ENCODE measurements at regions not wholly inside any gene's neighbourhood (a gene's known extent, or its start where the extent isn't known, plus 50 kb on each side); places are given as distances from the start of the nearest gene placed in this dataset.

DNA sequence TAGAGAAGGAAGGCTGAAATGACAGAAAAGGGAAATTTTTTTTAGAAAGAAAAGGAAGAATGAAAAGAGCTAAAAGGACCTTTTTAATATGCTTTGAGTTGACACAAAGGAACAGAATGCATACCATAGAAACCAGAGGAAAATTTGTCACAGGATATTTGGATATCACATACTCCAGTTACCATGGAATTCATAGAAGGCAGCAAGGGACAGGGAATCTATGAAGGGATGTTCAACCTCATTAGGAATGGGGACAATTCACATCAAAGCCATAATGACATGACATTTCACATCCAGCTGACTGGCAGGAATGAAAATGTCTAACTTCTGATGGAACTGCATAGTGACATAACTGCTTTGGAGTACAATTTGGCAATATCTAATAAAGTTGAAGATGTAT lies 469.4 kb downstream of the CCER1 start:
- TF ChIP-seq, protein P1, sequence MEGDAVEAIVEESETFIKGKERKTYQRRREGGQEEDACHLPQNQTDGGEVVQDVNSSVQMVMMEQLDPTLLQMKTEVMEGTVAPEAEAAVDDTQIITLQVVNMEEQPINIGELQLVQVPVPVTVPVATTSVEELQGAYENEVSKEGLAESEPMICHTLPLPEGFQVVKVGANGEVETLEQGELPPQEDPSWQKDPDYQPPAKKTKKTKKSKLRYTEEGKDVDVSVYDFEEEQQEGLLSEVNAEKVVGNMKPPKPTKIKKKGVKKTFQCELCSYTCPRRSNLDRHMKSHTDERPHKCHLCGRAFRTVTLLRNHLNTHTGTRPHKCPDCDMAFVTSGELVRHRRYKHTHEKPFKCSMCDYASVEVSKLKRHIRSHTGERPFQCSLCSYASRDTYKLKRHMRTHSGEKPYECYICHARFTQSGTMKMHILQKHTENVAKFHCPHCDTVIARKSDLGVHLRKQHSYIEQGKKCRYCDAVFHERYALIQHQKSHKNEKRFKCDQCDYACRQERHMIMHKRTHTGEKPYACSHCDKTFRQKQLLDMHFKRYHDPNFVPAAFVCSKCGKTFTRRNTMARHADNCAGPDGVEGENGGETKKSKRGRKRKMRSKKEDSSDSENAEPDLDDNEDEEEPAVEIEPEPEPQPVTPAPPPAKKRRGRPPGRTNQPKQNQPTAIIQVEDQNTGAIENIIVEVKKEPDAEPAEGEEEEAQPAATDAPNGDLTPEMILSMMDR (conservative IDR thresholded peaks at IDR 0.05 in 1 of 2, IDR thresholded peaks at IDR 0.05 in 1 of 2; ENCODE audit: low read depth in 1 of 2, low read length in 2 of 2): no peak
- no peak for TF ChIP-seq EZH2 (IDR thresholded peaks at IDR 0.05; ENCODE audit: low read length, missing control alignments)
- Histone ChIP-seq H3K9ac (ENCODE audit: insufficient read depth, low read length) (no peak overlapping the region), H3K4me2 (ENCODE audit: extremely low read depth, insufficient read depth, low read length) (no peak overlapping the region), H3K27ac (ENCODE audit: insufficient read depth, low read length) (no peak overlapping the region), H3K4me1 (ENCODE audit: control insufficient read depth, extremely low read depth, insufficient read depth, low read length) (no peaks in the 10 kb centered on the region), H3K27me3 (ENCODE audit: control insufficient read depth, insufficient read depth, low read length) (no peaks in the 10 kb centered on the region), H3K79me2 (ENCODE audit: control insufficient read depth, insufficient read depth, low read length) (no peaks in the 10 kb centered on the region), H3K36me3 (ENCODE audit: control insufficient read depth, insufficient read depth, low read length) (no peaks in the 10 kb centered on the region), H3K9me3 (ENCODE audit: control insufficient read depth, insufficient read depth, low read depth, low read length) (no peaks in the 10 kb centered on the region), H4K20me1 (ENCODE audit: control insufficient read depth, extremely low read depth, insufficient read depth, low read length) (no peaks in the 10 kb centered on the region), H3K4me3 (replicated peaks in 1 of 4; ENCODE audit: control extremely low read depth in 1 of 4, insufficient read depth in 1 of 4, low read depth in 3 of 4, low read length in 4 of 4) (no peak overlapping the region), H2AFZ (ENCODE audit: low read length) (no peak overlapping the region)
- no peak for DNase-seq (ENCODE audit: low read depth in 2 of 2)

DNA sequence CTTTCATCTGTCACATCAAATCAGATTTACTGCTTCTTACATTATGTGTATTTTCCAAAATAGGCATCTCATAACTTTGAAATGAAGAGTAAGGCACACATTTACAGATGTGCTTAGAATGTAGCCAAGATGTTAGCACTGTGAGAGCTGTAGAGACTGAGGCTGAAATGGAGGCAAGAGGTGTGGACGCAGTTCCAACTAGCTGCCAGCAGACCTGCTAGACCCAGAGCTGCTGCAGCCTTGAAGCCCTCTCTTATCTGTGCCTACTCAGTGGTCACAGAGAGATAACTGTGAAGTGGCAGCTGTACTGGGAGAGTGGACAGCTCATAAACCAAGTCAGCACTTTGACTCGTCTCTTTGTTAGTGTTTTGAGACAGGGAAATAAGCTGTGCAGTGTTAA lies 470.9 kb downstream of the CCER1 start:
- Histone ChIP-seq H2AFZ (ENCODE audit: low read length) (no peak overlapping the region), H3K9ac (ENCODE audit: insufficient read depth, low read length) (no peak overlapping the region)
- no peak for DNase-seq (ENCODE audit: low read depth in 2 of 2)

DNA sequence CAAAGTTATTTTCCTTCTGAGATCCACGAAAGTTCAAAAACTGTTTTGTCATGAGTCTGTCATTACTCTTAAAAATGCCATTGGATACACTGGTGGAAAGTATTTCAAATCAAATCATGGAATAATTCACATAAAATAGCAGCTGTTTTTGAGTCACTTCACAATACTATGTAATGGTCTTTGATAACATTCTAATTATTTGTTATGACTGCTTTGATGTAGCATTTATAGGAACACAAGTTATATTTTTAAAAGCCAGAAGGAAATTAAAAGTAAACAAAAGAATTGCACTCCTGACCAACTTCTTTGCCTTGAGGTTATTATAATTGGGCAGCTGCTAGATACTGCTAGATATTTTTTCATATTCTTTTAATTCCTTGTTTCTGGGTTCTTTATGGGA lies 473.2 kb downstream of the CCER1 start:
- Histone ChIP-seq H3K4me3 (replicated peaks in 1 of 4; ENCODE audit: control extremely low read depth in 1 of 4, insufficient read depth in 1 of 4, low read depth in 3 of 4, low read length in 4 of 4) (no peak overlapping the region), H2AFZ (ENCODE audit: low read length) (no peak overlapping the region), H3K4me1 (ENCODE audit: control insufficient read depth, extremely low read depth, insufficient read depth, low read length) (no peaks in the 10 kb centered on the region), H3K9ac (ENCODE audit: insufficient read depth, low read length) (no peak overlapping the region), H4K20me1 (ENCODE audit: control insufficient read depth, extremely low read depth, insufficient read depth, low read length) (no peaks in the 10 kb centered on the region), H3K36me3 (ENCODE audit: control insufficient read depth, insufficient read depth, low read length) (no peaks in the 10 kb centered on the region), H3K4me2 (ENCODE audit: extremely low read depth, insufficient read depth, low read length) (no peak overlapping the region), H3K79me2 (ENCODE audit: control insufficient read depth, insufficient read depth, low read length) (no peaks in the 10 kb centered on the region), H3K27ac (ENCODE audit: insufficient read depth, low read length) (no peak overlapping the region), H3K9me3 (ENCODE audit: control insufficient read depth, insufficient read depth, low read depth, low read length) (no peaks in the 10 kb centered on the region), H3K27me3 (ENCODE audit: control insufficient read depth, insufficient read depth, low read length) (no peaks in the 10 kb centered on the region)
- no peak for TF ChIP-seq EZH2 (IDR thresholded peaks at IDR 0.05; ENCODE audit: low read length, missing control alignments)
- TF ChIP-seq, protein P1 (conservative IDR thresholded peaks at IDR 0.05 in 1 of 2, IDR thresholded peaks at IDR 0.05 in 1 of 2; ENCODE audit: low read depth in 1 of 2, low read length in 2 of 2): no peak
- no peak for DNase-seq (ENCODE audit: low read depth in 2 of 2)

More for the DNA sequence above, 470.9 kb downstream of the CCER1 start:
- Histone ChIP-seq H4K20me1 (ENCODE audit: control insufficient read depth, extremely low read depth, insufficient read depth, low read length) (no peaks in the 10 kb centered on the region), H3K27me3 (ENCODE audit: control insufficient read depth, insufficient read depth, low read length) (no peaks in the 10 kb centered on the region), H3K27ac (ENCODE audit: insufficient read depth, low read length) (no peak overlapping the region), H3K79me2 (ENCODE audit: control insufficient read depth, insufficient read depth, low read length) (no peaks in the 10 kb centered on the region), H3K4me2 (ENCODE audit: extremely low read depth, insufficient read depth, low read length) (no peak overlapping the region), H3K9me3 (ENCODE audit: control insufficient read depth, insufficient read depth, low read depth, low read length) (no peaks in the 10 kb centered on the region), H3K36me3 (ENCODE audit: control insufficient read depth, insufficient read depth, low read length) (no peaks in the 10 kb centered on the region), H3K4me3 (replicated peaks in 1 of 4; ENCODE audit: control extremely low read depth in 1 of 4, insufficient read depth in 1 of 4, low read depth in 3 of 4, low read length in 4 of 4) (no peak overlapping the region), H3K4me1 (ENCODE audit: control insufficient read depth, extremely low read depth, insufficient read depth, low read length) (no peaks in the 10 kb centered on the region)
- TF ChIP-seq, protein P1 (conservative IDR thresholded peaks at IDR 0.05 in 1 of 2, IDR thresholded peaks at IDR 0.05 in 1 of 2; ENCODE audit: low read depth in 1 of 2, low read length in 2 of 2): no peak
- TF ChIP-seq EZH2 (IDR thresholded peaks at IDR 0.05; ENCODE audit: low read length, missing control alignments): no peak
